HepG2 (cell line): ENCODE measurements at regions not wholly inside any gene's neighbourhood (a gene's known extent, or its start where the extent isn't known, plus 50 kb on each side); places are given as distances from the start of the nearest gene placed in this dataset.

Source experiments
- ATAC-seq: fragments of 200-7000 bp; cut with Tn5 transposase; 3 replicates; pipeline ENCODE4 v1.9.1; 2020; ENCODE audit warnings: mild to moderate bottlenecking, moderate library complexity
- BruUV-seq: library from RNA; stranded (reverse); fragments of 400-500 nt; replicated peaks from 2 replicates; lab custom pipeline; 2021; lab: Mats Ljungman, UMichigan
- CTCF ChIA-PET: fragments of 300-600 bp; formaldehyde crosslinking; extraction: SDS; loops from one replicate; lab custom pipeline; 2021; ENCODE audit warnings: low total read pairs, inconsistent platforms, low intra/inter-chr PET ratio; lab: Yijun Ruan, JAX
- POLR2A ChIA-PET: fragments of 350-600 bp; sonication (Branson Sonifier 250); formaldehyde crosslinking; loops from one replicate; lab custom pipeline; 2020; ENCODE audit warnings: antibody characterized with exemption, inconsistent platforms; lab: Yijun Ruan, JAX
- DNase-seq: peaks from one replicate; pipeline ENCODE4 v3.0.0-alpha.2; 2015; ENCODE audit warnings: low spot score
- FAIRE-seq: peaks from 3 replicates; lab custom pipeline; 2011; peaks lifted over from hg19 to GRCh38; lab: Jason Lieb, UNC
- H2AFZ ChIP-seq: one replicate; pipeline ENCODE4 v1.6.1; 2011; ENCODE audit warnings: low read length, inconsistent platforms
- H3K27ac ChIP-seq: fragments of 300-600 bp; 3 replicates; pipeline ENCODE4 v1.8.0; 2011; ENCODE audit warnings: mixed run types, mild to moderate bottlenecking, mixed read lengths, low read length, inconsistent platforms; ENCODE audit not compliant: insufficient read depth; ENCODE audit errors: extremely low read length
- H3K27me3 ChIP-seq, 2 experiments: fragments of 200-600 bp in 1 of 2; 2 replicates in 1 of 2; 3 replicates in 1 of 2; pipeline versions ENCODE4 v1.6.0 to v1.8.0; 2011; ENCODE audit warnings: low read length in 2 of 2, mild to moderate bottlenecking in 2 of 2, moderate library complexity in 2 of 2, inconsistent platforms in 1 of 2; ENCODE audit not compliant: insufficient read depth in 2 of 2, control insufficient read depth in 1 of 2
- H3K36me3 ChIP-seq, 2 experiments: fragments of 200-600 bp in 1 of 2; replicated peaks in 1 of 2; 2 replicates in 1 of 2; 3 replicates in 1 of 2; pipeline versions ENCODE4 v1.5.1 to v1.8.0; 2011; ENCODE audit warnings: low read length in 2 of 2, inconsistent platforms in 1 of 2; ENCODE audit not compliant: insufficient read depth in 2 of 2, control insufficient read depth in 1 of 2
- H3K4me1 ChIP-seq: 2 replicates; pipeline ENCODE4 v1.5.1; 2012; ENCODE audit warnings: low read length, inconsistent platforms; ENCODE audit not compliant: insufficient read depth
- H3K4me2 ChIP-seq: 2 replicates; pipeline ENCODE4 v1.6.0; 2011; ENCODE audit warnings: low read depth, low read length, inconsistent platforms
- H3K4me3 ChIP-seq, 3 experiments: fragments of 200-600 bp in 1 of 3; sonication (generic), shearing (Covaris generic) in 1 of 3; replicated peaks in 1 of 3; 2 replicates each; pipeline ENCODE4 v1.5.1; 2011 to 2016; ENCODE audit warnings: low read length in 3 of 3, inconsistent platforms in 2 of 3, low read depth in 2 of 3, mild to moderate bottlenecking in 2 of 3, control low read depth in 1 of 3, mixed read lengths in 1 of 3; ENCODE audit not compliant: insufficient read depth in 1 of 3
- H3K79me2 ChIP-seq: one replicate; pipeline ENCODE4 v1.6.1; 2011; ENCODE audit warnings: low read length, inconsistent platforms; ENCODE audit not compliant: insufficient read depth
- H3K9ac ChIP-seq: 2 replicates; pipeline ENCODE4 v1.6.0; 2011; ENCODE audit warnings: mild to moderate bottlenecking, low read depth, low read length, inconsistent platforms; ENCODE audit not compliant: insufficient read depth
- H3K9me3 ChIP-seq: 2 replicates; pipeline ENCODE4 v1.5.1; 2012; ENCODE audit warnings: mild to moderate bottlenecking, low read length
- H4K20me1 ChIP-seq: 2 replicates; pipeline ENCODE4 v1.6.0; 2011; ENCODE audit warnings: inconsistent platforms, mild to moderate bottlenecking, low read length, moderate library complexity; ENCODE audit not compliant: insufficient read depth
- ATM ChIP-seq: fragments of 450-650 bp; IDR thresholded peaks from 2 replicates; pipeline ENCODE4 v1.7.1; 2017; ENCODE audit warnings: mild to moderate bottlenecking, borderline replicate concordance
- GATA4 ChIP-seq: sonication (generic); IDR thresholded peaks from 2 replicates; pipeline ENCODE4 v1.6.1; 2016; ENCODE audit warnings: antibody characterized with exemption, low read depth, borderline replicate concordance
- KDM6A ChIP-seq: IDR thresholded peaks from 2 replicates; pipeline ENCODE4 v1.6.1; 2016; ENCODE audit warnings: low read depth
- NFYB ChIP-seq: sonication (generic); formaldehyde crosslinking; IDR thresholded peaks from 2 replicates; pipeline ENCODE4 v1.4.0; 2020; ENCODE audit warnings: missing genetic modification reagents
- PRMT3 ChIP-seq: sonication (generic); formaldehyde crosslinking; IDR thresholded peaks from 2 replicates; pipeline ENCODE4 v1.8.1; 2022; ENCODE audit warnings: low read depth, mild to moderate bottlenecking, moderate library complexity, missing genetic modification reagents, borderline replicate concordance
- RARG ChIP-seq: sonication (generic); formaldehyde crosslinking; IDR thresholded peaks from 2 replicates; pipeline ENCODE4 v1.4.0; 2020; ENCODE audit warnings: low read depth, mild to moderate bottlenecking, missing genetic modification reagents
- RORA ChIP-seq: sonication (generic); formaldehyde crosslinking; IDR thresholded peaks from 2 replicates; pipeline ENCODE4 v1.5.0; 2020; ENCODE audit warnings: mild to moderate bottlenecking, missing genetic modification reagents, moderate library complexity
- SNAI1 ChIP-seq: sonication (generic); formaldehyde crosslinking; IDR thresholded peaks from 2 replicates; pipeline ENCODE4 v1.5.0; 2020; ENCODE audit warnings: mild to moderate bottlenecking, missing genetic modification reagents, borderline replicate concordance
- TCF12 ChIP-seq, 2 experiments: fragments of 450-650 bp in 1 of 2; sonication (generic) in 1 of 2; formaldehyde crosslinking in 1 of 2; IDR thresholded peaks; 2 replicates each; pipeline versions ENCODE4 v1.6.1 to v1.8.0; 2017 to 2022; ENCODE audit warnings: antibody characterized with exemption in 1 of 2, mild to moderate bottlenecking in 1 of 2, missing genetic modification reagents in 1 of 2, moderate library complexity in 1 of 2
- TCF7L2 ChIP-seq: IDR thresholded peaks from 2 replicates; pipeline ENCODE4 v1.6.1; 2011; ENCODE audit warnings: mild to moderate bottlenecking, low read depth, low read length, moderate library complexity
- TGIF2 ChIP-seq: IDR thresholded peaks from 2 replicates; pipeline ENCODE4 v1.6.1; 2016; ENCODE audit warnings: control low read depth, missing compliant biosample characterization
- U2AF1 ChIP-seq: fragments of 200-400 bp; formaldehyde crosslinking; optimal IDR thresholded peaks from 2 replicates; pipeline ENCODE3; 2017; ENCODE audit warnings: mild to moderate bottlenecking, low read depth, low read length
- ZMYM3 ChIP-seq: sonication (generic); formaldehyde crosslinking; IDR thresholded peaks from 2 replicates; pipeline ENCODE4 v1.5.1; 2020; ENCODE audit warnings: mild to moderate bottlenecking, missing genetic modification reagents
- ZSCAN30 ChIP-seq: sonication (generic); formaldehyde crosslinking; IDR thresholded peaks from 2 replicates; pipeline ENCODE4 v1.5.0; 2020; ENCODE audit warnings: mild to moderate bottlenecking, missing genetic modification reagents
- WGBS: methylation state at CpG from one replicate; pipeline ENCODE4 v1.1.6; 2017; ENCODE audit warnings: low lambda C conversion rate; 5-methylcytosine and 5-hydroxymethylcytosine counted together
- in situ Hi-C: cut with HindIII; loops from 2 replicates; pipeline ENCODE4 v1.10.0; 2017; ENCODE audit warnings: low pct_unique_long_range_greater_than_20kb; ENCODE audit not compliant: extremely low pct_ligation_motif_present
- intact Hi-C: fragments of 100-400 bp; cut with micrococcal nuclease; formaldehyde crosslinking; loops from one replicate; pipeline ENCODE4 v1.10.0; 2022; ENCODE audit not compliant: unreplicated experiment
- TF ChIP-seq, protein P1 (sequence below): sonication (generic); formaldehyde crosslinking; IDR thresholded peaks from 2 replicates; pipeline ENCODE4 v1.5.1; 2020; ENCODE audit warnings: missing genetic modification reagents, mild to moderate bottlenecking, borderline replicate concordance
- TF ChIP-seq, protein P2 (sequence below): sonication (generic); formaldehyde crosslinking; IDR thresholded peaks from 2 replicates; pipeline ENCODE4 v1.5.1; 2020; ENCODE audit warnings: mild to moderate bottlenecking, missing genetic modification reagents, moderate library complexity
- TF ChIP-seq, protein P3 (sequence below): sonication (generic); formaldehyde crosslinking; IDR thresholded peaks from 2 replicates; pipeline ENCODE4 v1.4.0; 2020; ENCODE audit warnings: missing genetic modification reagents
- TF ChIP-seq, protein P4 (sequence below), 2 experiments: sonication (generic) in 1 of 2; formaldehyde crosslinking in 1 of 2; IDR thresholded peaks; 2 replicates each; pipeline versions ENCODE4 v1.4.0 to v1.6.1; 2018 to 2020; ENCODE audit warnings: missing genetic modification reagents in 2 of 2, borderline replicate concordance in 1 of 2, low read depth in 1 of 2, mild to moderate bottlenecking in 1 of 2, missing biosample characterization in 1 of 2

DNA sequence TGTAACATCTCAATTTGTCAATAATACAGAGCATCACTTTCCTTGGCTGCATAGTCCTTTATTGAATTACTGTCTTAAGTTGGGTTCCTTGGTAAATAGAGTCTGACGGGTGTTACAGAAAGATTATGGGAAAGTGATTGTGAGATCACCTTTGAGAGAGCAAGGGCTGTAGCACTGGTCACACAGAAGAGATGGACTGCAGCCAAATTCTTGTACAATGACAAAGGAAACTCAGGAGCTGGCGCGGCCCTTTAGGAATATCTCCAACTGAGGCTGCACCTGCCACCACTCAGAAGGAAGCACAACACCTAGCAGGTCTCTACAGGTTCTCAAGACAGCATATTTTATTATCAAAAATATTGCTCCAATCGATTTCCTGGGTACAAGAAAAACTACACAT is 350.0 kb upstream of the ISL1 start:
- Histone ChIP-seq H3K79me2 (no peaks in the 10 kb centered on the region), H3K27ac (no peak overlapping the region), H3K36me3 (no peaks in the 10 kb centered on the region), H3K4me2 (no peak overlapping the region), H3K4me3 (no peak overlapping the region), H3K27me3 (no peaks in the 10 kb centered on the region), H3K9me3 (no peaks in the 10 kb centered on the region), H4K20me1 (no peaks in the 10 kb centered on the region), H3K9ac (no peak overlapping the region), H2AFZ (no peak overlapping the region), H3K4me1 (no peaks in the 10 kb centered on the region)
- intact Hi-C loops = no loop called here
- DNase-seq = no peak
- TF ChIP-seq RARG (CRISPR knock-in tag) (no peak), TGIF2 (CRISPR knock-in tag) (no peak), ZMYM3 (CRISPR knock-in tag) (no peak), TCF7L2 (no peak), KDM6A (CRISPR knock-in tag) (no peak), PRMT3 (no peak), RORA (CRISPR knock-in tag) (no peak), ATM (no peak), NFYB (CRISPR knock-in tag) (no peak), GATA4 (no peak), U2AF1 (no peak), ZSCAN30 (CRISPR knock-in tag) (no peak), TCF12 (IDR thresholded peaks at IDR 0.05) (no peak), TCF12 (CRISPR knock-in tag; IDR thresholded peaks at IDR 0.05) (no peak), SNAI1 (CRISPR knock-in tag) (no peak)
- TF ChIP-seq, protein P1, sequence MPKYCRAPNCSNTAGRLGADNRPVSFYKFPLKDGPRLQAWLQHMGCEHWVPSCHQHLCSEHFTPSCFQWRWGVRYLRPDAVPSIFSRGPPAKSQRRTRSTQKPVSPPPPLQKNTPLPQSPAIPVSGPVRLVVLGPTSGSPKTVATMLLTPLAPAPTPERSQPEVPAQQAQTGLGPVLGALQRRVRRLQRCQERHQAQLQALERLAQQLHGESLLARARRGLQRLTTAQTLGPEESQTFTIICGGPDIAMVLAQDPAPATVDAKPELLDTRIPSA (CRISPR knock-in tag) = no peak
- TF ChIP-seq, protein P2, sequence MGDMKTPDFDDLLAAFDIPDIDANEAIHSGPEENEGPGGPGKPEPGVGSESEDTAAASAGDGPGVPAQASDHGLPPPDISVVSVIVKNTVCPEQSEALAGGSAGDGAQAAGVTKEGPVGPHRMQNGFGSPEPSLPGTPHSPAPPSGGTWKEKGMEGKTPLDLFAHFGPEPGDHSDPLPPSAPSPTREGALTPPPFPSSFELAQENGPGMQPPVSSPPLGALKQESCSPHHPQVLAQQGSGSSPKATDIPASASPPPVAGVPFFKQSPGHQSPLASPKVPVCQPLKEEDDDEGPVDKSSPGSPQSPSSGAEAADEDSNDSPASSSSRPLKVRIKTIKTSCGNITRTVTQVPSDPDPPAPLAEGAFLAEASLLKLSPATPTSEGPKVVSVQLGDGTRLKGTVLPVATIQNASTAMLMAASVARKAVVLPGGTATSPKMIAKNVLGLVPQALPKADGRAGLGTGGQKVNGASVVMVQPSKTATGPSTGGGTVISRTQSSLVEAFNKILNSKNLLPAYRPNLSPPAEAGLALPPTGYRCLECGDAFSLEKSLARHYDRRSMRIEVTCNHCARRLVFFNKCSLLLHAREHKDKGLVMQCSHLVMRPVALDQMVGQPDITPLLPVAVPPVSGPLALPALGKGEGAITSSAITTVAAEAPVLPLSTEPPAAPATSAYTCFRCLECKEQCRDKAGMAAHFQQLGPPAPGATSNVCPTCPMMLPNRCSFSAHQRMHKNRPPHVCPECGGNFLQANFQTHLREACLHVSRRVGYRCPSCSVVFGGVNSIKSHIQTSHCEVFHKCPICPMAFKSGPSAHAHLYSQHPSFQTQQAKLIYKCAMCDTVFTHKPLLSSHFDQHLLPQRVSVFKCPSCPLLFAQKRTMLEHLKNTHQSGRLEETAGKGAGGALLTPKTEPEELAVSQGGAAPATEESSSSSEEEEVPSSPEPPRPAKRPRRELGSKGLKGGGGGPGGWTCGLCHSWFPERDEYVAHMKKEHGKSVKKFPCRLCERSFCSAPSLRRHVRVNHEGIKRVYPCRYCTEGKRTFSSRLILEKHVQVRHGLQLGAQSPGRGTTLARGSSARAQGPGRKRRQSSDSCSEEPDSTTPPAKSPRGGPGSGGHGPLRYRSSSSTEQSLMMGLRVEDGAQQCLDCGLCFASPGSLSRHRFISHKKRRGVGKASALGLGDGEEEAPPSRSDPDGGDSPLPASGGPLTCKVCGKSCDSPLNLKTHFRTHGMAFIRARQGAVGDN (CRISPR knock-in tag) = no peak
- TF ChIP-seq, protein P3, sequence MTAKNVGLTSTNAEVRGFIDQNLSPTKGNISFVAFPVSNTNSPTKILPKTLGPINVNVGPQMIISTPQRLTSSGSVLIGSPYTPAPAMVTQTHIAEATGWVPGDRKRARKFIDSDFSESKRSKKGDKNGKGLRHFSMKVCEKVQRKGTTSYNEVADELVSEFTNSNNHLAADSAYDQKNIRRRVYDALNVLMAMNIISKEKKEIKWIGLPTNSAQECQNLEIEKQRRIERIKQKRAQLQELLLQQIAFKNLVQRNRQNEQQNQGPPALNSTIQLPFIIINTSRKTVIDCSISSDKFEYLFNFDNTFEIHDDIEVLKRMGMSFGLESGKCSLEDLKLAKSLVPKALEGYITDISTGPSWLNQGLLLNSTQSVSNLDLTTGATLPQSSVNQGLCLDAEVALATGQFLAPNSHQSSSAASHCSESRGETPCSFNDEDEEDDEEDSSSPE = no peak
- TF ChIP-seq, protein P4, sequence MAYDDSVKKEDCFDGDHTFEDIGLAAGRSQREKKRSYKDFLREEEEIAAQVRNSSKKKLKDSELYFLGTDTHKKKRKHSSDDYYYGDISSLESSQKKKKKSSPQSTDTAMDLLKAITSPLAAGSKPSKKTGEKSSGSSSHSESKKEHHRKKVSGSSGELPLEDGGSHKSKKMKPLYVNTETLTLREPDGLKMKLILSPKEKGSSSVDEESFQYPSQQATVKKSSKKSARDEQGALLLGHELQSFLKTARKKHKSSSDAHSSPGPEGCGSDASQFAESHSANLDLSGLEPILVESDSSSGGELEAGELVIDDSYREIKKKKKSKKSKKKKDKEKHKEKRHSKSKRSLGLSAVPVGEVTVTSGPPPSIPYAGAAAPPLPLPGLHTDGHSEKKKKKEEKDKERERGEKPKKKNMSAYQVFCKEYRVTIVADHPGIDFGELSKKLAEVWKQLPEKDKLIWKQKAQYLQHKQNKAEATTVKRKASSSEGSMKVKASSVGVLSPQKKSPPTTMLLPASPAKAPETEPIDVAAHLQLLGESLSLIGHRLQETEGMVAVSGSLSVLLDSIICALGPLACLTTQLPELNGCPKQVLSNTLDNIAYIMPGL (CRISPR knock-in tag; IDR thresholded peaks at IDR 0.05; ENCODE audit: borderline replicate concordance in 1 of 2, low read depth in 1 of 2) = no peak
- ChIA-PET CTCF (no interaction called here), POLR2A (no interaction called here)
- FAIRE-seq = no peak
- in situ Hi-C loops = no loop called here
- BruUV-seq = no TSS peak
- ATAC-seq = no peak
- whole genome bisulfite sequencing = 26% methylated on average over 4 of the region's 4 CpGs
